Coronary artery (tissue), 2 donors: ENCODE measurements at regions not wholly inside any gene's neighbourhood (a gene's known extent, or its start where the extent isn't known, plus 50 kb on each side); places are given as distances from the start of the nearest gene placed in this dataset.

Source experiments
- DNase-seq: peaks from one replicate; pipeline ENCODE4 v3.0.0-alpha.2; 2017; ENCODE audit warnings: low spot score
- H3K27ac ChIP-seq, 2 donors: fragments of 200-600 bp; sonication (generic); one replicate each; pipeline ENCODE4 v1.5.1; 2016 to 2019
- H3K4me3 ChIP-seq: fragments of 200-600 bp; sonication (generic); 2 replicates; pipeline ENCODE4 v1.5.1; 2016; ENCODE audit warnings: mild to moderate bottlenecking, moderate library complexity
- TF ChIP-seq, protein P1 (sequence below): fragments of 200-600 bp; sonication (generic); IDR thresholded peaks from one replicate; pipeline ENCODE4 v1.5.1; 2019; ENCODE audit warnings: antibody characterized with exemption

DNA sequence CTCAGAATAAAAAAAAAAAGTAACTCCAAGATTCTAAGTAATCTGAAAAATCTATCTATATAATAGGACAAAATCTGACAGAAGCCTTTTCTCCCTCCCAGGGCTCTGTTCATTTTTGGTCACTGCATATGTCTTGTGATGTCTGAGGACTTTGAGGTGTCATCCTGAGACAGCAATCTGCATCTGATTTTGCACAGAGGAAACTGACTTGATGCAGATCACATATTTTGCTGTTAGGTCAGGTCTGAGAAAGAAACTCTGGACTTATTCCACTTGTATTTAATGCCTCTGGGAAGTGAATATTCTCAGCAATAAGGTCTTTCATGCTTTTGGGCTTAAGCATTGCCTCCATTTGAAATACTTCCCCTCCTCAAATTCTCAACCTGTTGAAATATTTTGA lies 295.2 kb upstream of the THBS1 start:
- Histone ChIP-seq H3K27ac (no peak overlapping the region), H3K4me3 (no peak overlapping the region)
- no peak for DNase-seq
- TF ChIP-seq, protein P1, sequence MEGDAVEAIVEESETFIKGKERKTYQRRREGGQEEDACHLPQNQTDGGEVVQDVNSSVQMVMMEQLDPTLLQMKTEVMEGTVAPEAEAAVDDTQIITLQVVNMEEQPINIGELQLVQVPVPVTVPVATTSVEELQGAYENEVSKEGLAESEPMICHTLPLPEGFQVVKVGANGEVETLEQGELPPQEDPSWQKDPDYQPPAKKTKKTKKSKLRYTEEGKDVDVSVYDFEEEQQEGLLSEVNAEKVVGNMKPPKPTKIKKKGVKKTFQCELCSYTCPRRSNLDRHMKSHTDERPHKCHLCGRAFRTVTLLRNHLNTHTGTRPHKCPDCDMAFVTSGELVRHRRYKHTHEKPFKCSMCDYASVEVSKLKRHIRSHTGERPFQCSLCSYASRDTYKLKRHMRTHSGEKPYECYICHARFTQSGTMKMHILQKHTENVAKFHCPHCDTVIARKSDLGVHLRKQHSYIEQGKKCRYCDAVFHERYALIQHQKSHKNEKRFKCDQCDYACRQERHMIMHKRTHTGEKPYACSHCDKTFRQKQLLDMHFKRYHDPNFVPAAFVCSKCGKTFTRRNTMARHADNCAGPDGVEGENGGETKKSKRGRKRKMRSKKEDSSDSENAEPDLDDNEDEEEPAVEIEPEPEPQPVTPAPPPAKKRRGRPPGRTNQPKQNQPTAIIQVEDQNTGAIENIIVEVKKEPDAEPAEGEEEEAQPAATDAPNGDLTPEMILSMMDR = no peak

DNA sequence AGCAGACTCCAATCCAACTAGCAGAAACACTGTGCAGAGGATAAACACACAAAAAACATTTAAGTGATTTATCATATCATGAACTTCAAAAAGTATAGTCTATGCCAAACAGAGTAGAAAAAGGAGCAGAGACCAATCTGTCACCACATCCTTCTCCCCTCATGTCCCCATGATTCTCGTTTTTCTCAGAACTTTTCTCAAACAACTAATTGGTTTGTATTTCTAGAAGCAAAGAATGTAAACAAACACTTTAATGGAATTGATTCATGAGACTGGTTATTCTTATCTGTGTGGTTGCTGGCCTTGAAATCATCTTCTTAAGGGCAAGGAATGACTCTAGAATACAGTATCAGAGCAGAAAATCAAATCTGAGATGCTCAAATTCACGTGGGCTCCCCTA lies 294.2 kb upstream of the THBS1 start:
- TF ChIP-seq, protein P1 = no peak
- H3K4me3 ChIP-seq = no peak overlapping the region
- no peak overlapping the region for H3K27ac ChIP-seq
- DNase-seq = no peak

- no peak overlapping the region for H3K4me3 ChIP-seq
- no peak overlapping the region for H3K27ac ChIP-seq
- TF ChIP-seq, protein P1 = no peak
- DNase-seq = no peak
Measured at GRCh38 chr15:39287322-39288195, 293.3 kb upstream of the THBS1 start.

GRCh38 chr15:39290711-39291435 lies 290.0 kb upstream of the THBS1 start:
- TF ChIP-seq, protein P1 = no peak
- no peak for DNase-seq
- Histone ChIP-seq H3K27ac (no peak overlapping the region), H3K4me3 (no peak overlapping the region)

GRCh38 chr15:39291690-39292089 lies 289.2 kb upstream of the THBS1 start:
- no peak for DNase-seq
- Histone ChIP-seq H3K4me3 (no peak overlapping the region), H3K27ac (no peak overlapping the region)
- TF ChIP-seq, protein P1 = no peak

GRCh38 chr15:39296955-39297354 lies 283.9 kb upstream of the THBS1 start:
- no peak for DNase-seq
- TF ChIP-seq, protein P1 = no peak
- no peak overlapping the region for H3K27ac ChIP-seq
- H3K4me3 ChIP-seq = no peak overlapping the region
